NCI-H446 (cell line): ENCODE measurements at regions not wholly inside any gene's neighbourhood (a gene's known extent, or its start where the extent isn't known, plus 50 kb on each side); places are given as distances from the start of the nearest gene placed in this dataset.
"Not testable (repeated sequence)": the region's sequence is repeated elsewhere in the genome, so short reads cannot be mapped to it uniquely, and the experiment has no call there.

ENCODE experiments used
- DNase-seq, 2 experiments: peaks; one replicate each; lab custom pipeline; 2025; lab: John Stamatoyannopoulos, UW

DNA sequence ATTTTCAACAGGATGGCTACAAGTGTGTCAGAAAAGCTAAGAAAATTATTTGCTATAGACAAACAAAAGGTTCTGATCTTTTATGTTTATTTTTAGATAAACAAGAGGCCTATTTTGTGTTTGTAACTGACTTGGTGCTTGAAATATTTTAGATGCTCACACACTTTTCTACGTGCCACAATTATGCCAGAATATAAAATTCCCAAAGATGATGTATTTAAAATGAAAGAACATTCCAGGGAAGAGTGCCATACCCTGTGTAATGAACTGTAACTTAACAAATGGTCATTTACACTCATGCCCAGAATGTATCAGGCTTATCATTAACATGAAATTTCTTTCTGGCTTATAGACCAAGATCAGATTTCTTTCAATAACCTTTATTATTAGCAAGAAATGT lies 144.9 kb upstream of the MTPN start:
- DNase-seq, result no peak

DNA sequence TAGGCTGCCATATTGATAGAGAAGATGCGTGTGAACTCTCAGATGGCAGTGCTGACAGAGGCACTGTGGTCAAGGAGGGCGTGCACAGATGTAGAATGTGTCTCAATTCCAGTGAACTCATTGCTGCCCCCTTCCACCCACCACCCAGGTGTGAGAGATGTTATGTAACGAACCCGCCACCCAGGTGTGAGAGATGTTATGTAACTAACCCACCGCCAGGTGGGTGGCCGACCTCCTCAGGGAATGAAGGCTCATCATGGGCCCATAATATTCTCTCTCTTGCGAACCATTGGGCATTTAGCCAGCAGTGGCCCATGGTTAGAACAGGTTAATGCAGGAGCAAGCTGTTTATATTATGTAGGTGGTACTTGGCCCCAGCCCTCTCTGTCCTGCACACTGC lies 140.4 kb upstream of the MTPN start:
- DNase-seq, result no peak

DNA sequence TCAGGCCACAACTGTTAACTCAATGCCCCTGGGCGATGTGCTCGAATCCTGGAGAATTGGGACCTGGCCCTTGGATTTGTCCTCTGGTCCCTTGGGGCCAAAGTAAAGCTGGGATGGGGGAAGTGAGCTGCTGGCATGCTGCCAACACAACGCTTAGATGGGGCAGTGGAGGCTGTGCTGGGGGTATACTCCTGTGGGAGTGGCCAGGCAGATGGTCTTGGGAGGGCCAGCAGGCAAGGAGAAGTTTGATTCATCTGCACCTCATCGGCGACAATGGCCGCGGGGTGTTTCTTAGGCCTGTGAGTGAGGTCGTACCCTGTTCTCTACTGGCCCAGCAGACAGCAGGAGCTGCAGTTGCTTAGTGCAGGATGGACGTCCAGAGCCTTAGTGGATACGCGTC lies 139.0 kb upstream of the MTPN start:
- DNase-seq, result no peak

DNA sequence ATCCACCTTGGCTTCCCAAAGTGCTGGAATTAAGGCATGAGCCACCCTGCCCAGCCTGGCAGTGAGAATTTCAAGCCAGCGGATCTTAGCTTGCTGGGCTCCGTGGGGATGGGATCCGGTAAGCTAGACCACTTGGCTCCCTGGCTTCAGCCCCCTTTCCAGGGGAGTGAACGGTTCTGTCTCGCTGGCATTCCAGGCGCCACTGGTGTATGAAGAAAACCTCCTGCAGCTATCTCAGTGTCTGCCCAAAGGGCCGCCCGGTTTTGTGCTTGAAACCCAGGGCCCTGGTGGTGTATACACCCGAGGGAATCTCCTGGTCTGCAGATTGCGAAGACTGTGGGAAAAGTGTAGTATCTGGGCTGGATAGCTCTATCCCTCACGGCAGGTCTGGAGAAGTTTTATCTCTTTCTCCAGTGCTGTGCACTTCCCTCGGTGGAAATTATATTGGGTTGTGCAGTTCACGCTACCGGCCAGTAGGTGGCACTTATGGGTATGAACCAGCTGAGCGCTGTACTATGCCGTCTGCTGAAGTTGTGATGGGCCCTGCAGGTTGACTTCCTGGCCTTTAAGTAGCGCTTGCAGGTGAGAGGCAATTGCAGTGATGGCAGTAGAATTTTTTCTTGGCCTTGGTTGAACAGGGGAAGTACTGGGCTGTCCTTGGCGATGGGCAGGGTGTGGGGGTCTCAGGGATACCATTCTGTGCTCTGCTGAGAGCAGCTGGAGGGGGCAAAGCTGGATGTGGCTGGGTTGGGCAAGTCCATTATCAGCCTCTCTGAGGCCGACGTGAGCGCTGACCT lies 138.0 kb upstream of the MTPN start:
- peak; percentile 2 to 55 for DNase-seq

DNA sequence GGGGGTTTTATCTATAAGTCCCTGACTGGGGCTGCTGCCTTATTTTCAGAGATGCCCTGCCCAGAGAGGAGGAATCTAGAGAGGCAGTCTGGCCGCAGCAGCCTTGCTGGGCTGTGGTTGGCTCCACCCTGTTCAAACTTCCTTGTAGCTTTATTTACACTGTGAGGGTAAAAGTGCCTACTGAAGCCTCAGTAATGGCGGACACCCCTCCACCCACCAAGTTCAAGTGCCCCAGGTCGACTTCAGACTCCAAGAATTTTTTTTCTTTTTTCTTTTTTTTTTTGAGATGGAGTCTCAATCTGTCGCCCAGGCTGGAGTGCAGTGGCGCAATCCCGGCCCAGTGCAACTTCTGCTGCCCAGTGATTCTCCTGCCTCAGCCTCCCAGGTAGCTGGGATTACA lies 137.3 kb upstream of the MTPN start:
- DNase-seq, result not testable (repeated sequence)

DNA sequence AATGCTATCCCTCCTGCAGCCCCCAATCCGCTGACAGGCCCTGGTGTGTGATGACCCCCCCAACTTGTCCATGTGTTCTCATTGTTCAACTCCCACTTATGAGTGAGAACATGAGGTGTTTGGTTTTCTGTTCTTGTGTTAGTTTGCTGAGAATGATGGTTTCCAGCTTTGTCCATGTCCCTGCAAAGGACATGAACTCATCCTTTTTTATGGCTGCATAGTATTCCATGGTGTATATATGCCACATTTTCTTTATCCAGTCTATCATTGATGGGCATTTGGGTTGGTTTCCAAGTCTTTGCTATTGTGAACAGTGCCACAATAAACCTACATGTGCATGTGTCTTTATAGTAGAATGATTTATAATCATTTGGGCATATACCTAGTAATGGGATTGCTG lies 131.9 kb upstream of the MTPN start:
- not testable (repeated sequence) for DNase-seq

DNA sequence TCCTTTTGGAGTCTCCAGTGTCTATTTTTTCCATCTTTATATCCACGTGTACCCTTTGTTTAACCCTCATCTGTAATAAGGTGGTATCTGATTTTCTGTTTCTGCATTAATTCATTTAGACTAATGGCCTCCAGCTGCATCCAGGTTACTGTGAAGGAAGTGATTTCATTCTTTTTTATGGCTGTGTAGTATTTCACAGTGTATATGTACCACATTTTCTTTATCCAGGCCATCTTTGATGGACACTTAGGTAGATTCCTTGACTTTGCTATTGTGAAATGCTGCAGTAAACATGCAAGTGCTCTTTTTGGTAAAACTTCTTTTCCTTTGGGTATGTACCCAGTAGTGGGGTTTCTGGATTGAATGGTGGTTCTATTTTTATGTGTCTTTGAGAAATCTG lies 128.0 kb upstream of the MTPN start:
- DNase-seq, result no peak

DNA sequence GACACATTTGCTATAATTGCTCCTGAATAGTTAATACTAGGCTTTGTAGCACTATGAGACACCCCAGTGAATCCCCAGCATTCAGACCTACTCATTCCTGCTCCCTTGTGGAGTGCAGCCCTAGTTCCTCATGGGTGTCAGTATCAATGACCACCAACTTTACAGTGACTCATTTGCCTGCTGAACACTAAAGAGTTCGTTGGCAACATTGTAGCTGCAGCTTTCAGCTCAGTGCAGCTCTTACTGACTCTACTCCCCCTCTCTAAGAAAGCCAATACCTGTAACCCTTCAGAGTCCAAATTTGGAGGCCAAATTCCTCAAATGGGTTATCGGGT lies 127.1 kb upstream of the MTPN start:
- no peak for DNase-seq

DNA sequence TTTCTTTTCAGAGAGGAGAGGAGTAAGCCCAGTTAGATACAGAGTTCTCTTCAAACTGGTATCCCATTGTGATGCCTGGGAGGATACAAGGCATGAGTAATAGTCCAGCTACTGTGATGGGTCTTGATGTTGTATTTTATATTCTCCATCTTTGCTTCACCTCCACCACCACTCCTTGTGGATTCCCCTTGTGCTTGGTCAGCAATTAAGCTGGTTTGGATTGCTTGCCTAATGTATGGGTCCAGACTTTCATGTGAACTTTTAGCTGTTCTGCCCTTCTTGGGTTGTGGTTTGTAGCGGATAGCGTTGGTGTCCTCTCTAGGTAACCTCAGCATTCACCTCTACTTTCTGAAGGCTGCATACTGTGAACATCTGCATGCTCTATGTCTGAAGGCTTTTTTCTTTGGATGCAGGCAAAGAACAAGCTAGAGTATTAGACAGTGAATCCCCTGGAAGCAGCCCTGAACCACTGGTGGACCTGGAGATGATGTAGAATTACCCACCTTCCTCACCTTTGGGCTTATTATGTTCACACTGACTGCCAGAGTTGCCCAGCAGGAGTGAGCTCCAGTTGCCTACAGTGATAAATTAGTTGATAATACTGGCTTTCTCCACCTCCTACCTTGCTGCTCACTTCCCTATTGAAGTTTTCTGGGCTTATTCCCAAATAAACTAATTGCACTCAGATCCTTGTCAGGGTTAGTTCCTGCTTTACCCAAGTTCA lies 126.5 kb upstream of the MTPN start:
- no peak for DNase-seq

DNA sequence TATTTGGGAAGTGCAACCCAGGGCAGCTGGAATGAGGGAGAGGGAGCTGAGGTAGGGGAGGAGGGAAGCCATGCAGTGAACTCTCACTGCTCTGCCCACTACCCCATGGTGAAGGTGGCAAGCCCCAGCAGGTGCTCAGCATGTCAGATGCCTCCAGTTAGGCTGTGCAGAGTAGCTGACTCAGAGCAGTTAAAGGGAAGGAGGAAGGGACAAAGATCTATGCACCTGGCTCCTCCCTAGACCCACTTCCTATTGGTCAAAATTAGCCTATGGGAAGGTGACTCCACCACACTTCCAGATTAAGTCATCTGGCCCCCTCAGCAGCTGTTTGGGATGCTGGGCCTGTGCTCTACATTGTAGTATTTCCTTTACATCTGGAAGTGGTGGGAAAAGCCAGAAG lies 125.7 kb upstream of the MTPN start:
- DNase-seq, result no peak

DNA sequence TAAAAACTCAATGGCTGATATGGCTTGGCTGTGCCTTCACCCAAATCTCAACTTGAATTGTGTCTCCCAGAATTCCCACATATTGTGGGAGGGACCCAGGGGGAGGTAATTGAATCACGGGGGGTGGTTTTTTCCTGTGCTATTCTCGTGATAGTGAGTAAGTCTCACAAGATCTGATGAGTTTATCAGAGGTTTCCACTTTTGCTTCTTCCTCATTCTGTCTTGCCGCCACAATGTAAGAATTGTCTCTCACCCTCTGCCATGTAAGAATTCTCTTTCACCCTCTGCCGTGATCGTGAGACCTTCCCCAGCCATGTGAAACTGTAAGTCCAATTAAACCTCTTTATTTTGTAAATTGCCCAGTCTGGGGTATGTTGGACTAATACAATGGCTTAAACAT lies 115.6 kb upstream of the MTPN start:
- not testable (repeated sequence) for DNase-seq

DNA sequence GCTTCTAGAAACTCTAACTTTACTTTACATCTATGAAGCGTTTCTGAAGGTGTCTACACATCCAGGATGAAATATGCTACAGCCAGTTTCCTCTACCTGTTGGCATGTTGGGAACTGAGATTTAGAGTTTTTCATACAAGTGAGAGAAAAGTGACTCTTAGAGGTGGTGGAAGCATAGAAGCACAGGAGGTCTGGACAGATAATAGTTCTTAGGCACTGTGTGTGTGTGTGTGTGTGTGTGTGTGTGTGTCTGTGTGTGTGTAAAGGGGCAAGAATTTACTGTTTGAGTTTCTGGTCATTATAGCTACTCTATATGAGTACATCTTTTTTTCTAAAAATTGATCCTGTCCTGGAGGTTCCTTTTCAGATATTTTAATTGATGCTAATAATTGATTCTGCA lies 110.7 kb upstream of the MTPN start:
- no peak for DNase-seq

DNA sequence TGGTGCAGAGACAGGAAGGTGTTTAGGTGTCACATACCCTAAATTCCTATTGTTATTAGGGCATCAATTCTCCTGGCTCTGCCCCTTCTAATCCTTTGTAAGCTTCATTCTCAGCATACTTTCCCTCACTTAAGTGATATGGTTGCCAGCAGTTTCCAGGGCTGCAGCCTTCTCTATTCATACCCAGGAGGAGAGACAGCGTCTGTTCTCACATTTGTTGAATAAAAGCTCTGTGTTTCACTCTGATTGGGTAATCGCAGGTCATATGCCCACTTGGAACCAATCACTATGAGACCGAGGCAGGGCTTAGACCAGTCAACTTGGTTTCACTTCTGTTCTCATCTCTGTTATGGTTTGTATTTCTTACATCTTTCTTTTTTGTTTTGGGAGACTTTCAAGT lies 109.6 kb upstream of the MTPN start:
- no peak for DNase-seq

DNA sequence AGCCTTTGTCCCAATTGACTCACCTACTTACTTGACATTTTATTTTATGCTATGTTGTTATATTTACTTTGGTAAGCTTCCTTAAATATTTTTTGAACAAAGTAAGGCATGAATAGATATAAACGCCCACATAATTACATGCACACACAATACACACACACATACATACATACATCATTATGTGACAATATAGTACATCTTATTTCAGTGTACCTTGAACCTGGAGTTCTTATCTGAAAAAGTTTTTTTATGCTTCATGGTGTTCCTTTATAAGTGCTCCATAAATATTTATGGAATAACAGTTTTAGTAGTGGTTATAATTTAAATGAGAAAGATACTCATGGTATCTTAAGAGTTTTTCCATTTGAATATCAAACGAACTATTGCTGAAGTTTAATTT lies 102.8 kb upstream of the MTPN start:
- DNase-seq, result no peak

DNA sequence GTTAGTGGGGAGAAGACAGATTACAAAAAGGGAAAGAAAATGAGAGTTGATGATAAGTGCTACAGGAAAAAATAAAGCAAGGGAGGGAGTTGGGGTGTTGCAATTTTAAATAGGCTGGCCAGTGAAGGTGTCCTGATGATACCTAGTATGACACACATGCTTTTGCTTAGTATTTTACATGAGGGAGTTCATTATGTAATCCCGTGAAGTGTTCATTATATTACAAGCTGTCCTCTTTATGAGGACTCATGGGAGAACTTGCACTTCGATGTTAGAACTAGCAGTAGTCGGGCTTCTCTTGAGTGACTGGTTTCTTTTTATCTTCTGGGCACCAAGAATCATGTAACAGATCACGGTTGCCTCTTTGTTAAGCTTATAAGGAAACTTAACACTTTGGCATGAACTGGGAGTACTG lies 102.3 kb upstream of the MTPN start:
- DNase-seq, result no peak

DNA sequence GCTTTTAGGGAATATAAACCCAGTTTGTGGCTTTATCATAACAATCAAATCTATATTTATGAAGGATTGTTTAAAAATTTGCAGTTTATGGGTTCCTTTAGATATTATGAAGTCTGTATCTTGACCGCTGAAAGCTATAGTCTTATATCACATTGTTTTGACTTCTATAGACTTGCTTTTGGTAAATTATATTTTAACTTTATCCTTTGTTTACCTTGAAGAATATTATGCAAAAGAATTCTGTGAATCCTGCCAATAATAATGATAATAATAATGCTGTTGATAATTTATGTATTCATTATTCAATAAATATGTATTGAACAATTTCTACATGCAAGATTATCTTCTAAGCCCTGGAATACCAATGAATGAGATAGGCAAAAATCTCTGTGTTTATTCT lies 101.9 kb upstream of the MTPN start:
- DNase-seq, result no peak

DNA sequence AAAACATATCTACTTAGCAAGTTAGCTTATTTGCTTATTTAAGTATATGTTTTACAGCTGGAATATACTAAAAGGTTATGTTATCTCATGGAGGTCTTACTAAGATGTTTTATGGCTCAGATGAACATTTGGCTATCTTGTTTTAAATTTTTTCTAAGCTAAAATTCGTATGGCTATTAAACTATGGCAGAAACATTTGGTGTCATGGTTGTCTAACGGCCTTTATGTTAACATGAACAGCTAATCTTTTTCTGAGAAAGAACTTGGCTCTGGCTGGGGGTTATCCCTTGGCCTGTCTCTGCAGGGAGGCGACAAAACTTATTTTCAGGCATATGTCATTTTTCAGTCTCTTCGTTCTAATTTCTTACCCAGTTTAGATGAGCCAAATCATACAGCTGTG lies 101.5 kb upstream of the MTPN start:
- DNase-seq, result no peak

DNA sequence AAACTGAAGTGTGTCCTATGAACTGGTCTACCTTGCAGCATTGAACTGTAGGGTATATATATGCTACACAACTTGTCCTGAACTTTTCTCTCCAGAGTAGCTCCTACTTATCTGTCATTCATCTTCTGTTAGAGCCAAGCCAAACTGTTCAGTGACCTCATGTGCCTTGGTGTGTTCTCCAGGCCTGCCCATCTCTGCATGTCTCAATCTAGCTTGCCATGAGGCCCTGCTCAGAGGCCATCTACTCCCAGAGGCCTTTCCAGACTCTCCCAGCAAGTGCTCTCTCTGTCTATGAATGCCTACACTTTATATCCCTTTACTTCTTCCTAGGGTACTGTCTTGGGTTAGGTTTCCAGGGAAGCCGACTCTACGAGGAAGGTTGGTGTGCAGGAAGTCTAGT lies 99.8 kb upstream of the MTPN start:
- DNase-seq, result no peak

DNA sequence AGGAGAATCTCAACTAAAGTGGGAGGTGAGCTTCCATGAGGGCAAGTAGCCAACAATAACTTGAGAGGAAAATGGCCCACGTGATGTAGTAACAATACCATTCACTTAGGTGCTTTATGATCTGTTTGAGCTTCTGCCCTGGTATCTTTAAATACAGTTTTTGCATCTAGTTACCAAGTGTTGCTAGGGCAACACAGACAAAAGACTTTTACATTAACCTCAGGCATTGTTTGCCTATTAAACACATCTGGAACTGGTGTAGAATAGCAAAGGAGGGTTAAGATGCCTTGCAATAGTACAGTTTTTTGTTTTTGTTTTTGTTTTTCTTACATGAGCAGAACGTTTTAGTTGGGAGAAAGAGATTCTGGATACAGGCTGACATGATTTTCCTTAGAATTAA lies 97.7 kb upstream of the MTPN start:
- no peak for DNase-seq

DNA sequence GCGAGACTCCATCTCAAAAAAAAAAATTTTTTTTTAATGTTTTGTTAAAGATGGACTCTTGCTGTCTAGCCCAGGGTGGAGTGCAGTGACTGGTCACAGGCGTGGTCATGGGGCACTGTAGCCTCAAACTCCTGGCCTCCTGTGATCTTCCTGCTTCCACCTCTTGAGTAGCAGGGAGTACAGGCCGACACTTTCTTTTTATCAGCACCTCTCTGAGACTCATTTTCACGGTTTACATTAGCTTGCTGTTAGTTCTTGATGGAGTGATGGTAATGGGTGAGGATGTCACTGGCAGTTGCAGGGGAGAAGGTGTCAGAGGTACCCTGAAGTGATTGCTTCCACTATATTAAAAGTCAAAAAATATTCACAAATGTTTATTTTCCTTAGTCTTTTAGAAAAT lies 95.3 kb upstream of the MTPN start:
- no peak for DNase-seq

DNA sequence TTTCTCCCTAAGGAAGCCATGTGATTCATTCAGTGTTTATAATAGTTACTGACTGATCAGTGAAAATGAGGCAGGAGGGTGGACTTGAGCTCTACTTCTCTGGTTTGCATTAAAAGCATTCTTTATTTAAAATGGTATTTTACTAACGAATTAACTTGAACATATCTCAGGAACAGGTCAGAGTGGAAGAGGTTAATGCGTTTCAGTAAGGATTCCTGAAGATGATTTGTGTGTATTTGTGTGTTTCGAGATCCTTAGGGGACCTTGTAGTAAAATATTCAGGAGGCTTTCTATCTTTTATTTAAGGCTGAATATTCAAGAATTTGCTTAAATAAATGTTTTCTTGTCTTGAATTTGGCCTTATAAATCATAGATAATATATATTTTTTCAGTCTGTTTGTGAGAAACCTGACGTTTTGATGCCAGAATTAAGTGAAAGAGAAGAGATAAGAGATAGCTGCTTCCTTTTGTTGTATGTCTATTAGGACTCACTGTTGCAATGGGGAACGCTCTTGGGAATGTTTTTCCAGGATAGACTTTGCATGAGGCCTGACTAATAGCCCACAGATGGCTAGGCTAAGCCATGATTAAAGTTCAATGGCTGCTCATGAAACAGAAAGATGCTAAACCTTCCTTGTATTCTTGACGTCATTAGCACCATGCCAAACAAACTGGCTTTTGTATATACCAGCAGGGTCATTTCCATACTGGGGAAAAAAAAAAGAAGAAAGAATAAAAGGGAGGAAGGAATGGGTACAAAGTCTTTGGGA lies 93.8 kb upstream of the MTPN start:
- no peak for DNase-seq

DNA sequence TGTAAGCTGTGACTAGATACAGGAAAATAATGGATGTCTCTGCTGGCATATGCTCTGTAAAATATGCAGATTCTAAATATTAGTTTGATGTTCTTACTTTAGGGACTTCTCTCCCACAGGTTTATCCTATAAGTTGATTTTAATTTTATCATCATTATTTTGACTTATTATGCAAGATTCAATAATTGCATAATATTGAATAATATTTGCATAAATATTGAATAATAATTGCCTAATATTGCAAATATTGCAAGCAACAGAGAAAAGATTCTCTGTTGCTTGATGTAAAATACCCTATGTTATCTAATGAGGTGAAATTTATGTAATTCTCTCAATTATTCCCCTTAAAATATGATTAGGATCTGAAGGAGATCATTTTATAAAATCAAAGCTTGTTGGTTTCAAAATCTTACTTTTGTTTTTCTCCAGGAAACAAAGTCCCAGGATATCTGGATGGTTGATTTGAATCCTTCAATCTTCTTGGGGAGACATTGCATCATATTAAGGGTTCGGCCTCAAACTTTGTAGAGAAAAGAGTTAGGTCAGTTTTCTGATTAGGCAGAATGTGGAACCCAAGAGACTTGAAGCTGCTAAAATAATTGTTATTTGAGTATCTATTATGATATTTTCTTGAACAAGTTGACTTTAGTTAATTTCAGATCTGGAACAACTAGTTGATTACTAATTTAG lies 92.8 kb upstream of the MTPN start:
- DNase-seq, result no peak

DNA sequence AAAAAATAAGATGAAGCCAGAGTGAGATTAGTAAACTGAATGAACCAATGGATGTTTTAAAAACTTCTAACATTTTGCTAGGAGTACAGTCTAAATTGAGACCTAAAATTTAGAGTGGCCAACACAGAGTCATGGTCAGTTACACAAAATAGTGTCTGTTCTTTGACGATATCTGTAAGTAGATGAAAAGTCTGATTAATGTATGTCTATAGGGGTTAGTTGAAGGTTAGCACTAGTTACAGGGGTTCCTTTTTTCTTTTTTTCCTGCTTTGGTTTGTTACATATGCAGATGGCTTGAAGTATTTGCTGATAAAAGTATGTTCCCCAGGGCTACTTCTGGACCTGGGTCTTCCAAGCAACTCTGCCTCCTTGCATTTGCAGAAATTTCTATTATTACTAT lies 90.1 kb upstream of the MTPN start:
- no peak for DNase-seq
